Activated CD4-positive, CD25-positive, alpha-beta regulatory T cell treated with anti-CD3 and anti-CD28 coated beads, Interleukin-2, amount 50 U/mL, for 72 hours (primary cell): ENCODE measurements at regions not wholly inside any gene's neighbourhood (a gene's known extent, or its start where the extent isn't known, plus 50 kb on each side); places are given as distances from the start of the nearest gene placed in this dataset.
"Not testable (repeated sequence)": the region's sequence is repeated elsewhere in the genome, so short reads cannot be mapped to it uniquely, and the experiment has no call there.

ENCODE experiments used
- DNase-seq: peaks from one replicate; pipeline ENCODE4 v3.0.0; 2021

DNA sequence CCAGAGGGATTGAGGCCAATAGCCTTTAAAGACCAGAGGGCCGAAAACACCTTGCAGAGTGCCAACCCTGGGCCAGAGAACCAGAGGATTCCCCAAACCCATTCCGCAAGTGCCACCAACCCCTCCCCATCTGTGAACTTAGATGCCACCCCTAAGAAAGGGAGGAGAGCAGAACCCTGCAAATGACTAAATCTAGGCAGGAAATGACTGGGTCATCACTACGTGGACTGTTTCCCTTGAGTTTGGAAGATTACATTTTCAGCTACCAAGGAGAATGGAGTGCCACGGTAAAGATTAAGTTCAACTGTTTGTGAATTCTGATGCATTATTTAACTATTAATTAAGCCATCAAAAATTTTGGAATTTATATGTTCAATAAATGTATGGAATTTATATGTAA lies 142.8 kb downstream of the ENC1 start:
- DNase-seq, result no peak

DNA sequence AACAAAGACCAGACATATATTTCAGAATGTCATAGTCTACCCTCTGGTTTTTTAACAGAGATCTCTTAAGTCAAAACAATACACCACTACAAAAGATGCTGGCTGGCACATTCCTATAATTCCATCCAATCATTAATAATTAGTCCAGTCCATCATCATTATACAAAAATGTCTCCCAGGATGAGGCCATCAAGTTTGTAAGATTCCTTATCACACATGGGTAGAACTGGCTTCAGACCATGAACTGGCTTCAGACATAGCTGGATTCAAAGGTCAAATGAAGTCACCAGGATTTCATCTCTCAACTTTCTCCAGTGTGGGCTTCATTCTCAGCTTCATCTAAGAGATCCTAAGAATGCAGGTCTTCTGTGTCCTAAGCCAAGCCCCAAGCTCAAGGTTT lies 147.1 kb downstream of the ENC1 start:
- no peak for DNase-seq

DNA sequence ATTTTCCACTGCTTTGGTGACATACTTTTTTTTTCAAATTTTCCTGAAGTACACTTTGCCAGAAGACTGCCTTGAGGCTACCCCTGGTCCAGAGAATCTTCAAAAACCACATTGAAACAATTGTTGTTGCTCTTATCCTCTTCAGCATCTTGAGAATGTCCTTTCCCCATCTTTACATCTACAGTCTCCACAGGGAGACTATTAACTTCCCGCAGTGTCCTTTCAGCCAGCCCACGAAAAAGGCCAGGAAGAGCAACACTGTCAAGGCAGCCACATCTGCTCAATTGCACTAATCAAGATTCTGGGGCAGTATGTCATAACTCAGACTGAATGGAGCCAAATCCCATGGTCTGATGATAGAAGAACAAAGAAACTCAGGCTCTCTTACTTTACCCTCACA lies 148.3 kb downstream of the ENC1 start:
- DNase-seq, result no peak

DNA sequence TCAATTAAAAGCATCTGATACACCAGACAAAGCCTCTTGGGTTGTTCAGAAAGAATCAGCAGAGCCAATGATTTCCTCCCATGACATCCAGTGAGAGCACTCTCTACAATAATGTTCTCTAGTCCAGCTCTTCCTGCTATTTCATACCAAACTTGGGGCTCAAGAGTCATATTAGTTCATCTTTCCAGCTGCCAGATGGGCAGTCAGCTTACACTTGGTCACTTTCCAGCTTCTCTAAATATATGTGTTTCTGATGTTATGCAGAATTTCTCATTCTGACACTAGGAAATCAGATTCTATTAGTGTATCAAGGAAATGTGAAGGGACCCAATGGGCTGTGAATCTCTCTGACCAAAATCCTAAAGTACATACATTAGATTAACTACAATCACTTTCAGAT lies 148.9 kb downstream of the ENC1 start:
- DNase-seq, result no peak

DNA sequence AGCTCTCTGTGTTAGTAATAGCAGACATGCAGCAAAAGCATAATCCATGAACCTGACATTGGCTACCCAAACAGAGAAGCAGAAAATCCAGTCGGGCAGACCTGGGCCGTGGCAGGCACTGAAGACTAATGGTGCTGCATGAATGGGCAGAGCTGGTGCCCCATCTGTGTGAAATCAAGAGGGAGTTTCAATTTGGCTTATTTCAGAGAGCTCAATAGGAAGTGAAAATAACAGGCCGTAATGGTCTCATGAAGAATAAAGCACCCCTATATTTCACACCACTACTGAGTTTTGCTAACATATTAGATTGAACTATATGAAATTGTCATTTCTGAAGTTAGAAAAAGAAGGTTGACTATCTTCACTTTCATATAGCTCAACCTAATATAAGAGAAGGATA lies 149.7 kb downstream of the ENC1 start:
- no peak for DNase-seq

DNA sequence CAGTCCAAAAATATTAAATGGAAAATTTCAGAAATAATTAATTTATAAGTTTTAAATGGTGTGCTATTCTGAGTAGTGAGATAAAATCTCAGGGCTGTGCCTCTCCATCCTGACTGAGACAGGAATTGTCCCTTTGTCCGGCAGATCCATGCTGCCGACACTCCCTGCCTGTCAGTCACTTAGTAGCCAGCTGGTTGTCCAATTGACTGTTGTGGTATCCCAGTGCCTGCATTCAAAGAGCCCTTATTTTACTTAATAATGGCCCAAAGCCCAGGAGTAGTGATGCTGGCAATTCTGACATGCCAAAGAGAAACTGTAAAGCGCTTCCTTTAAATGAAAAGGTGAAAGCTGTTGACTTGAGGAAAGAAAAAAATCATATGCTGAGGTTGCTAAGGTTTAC lies 157.5 kb downstream of the ENC1 start:
- no peak for DNase-seq

DNA sequence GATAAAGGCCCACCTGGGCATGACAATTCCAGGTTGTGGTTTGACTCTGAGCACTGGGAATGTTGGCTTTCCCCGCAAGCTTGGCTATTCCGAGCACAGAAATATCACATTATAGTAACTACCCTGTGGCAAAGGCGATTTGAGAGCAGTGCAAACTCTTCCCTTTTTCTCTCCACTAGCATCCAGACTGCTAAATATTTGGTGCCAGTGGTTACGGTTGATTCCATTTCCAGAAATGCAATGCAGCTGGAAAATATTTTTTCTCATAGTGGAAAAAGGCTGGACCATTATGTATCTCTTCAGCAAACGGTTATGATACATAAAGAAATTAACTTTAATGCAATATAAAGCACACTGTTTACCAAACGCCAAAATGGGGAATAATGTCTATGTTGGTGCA lies 158.0 kb downstream of the ENC1 start:
- DNase-seq, result no peak

DNA sequence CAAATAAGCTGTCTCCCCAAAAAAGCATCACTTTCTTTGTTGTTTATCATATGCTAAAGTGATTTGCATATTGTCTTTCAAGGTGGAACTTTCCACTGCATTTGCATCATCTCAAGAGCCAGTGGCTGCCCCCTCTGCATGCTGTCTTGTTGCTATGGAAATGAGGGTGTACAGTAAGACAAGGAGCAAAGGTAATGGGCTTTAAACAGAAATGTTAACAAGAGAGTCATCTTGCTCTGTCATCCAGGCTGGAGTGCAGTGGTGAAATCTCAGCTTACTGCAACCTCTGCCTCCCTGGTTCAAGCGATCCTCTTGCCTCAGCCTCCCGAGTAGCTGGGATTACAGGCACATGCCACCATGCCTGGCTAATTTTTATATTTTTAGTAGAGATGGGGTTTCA lies 159.2 kb downstream of the ENC1 start:
- not testable (repeated sequence) for DNase-seq

DNA sequence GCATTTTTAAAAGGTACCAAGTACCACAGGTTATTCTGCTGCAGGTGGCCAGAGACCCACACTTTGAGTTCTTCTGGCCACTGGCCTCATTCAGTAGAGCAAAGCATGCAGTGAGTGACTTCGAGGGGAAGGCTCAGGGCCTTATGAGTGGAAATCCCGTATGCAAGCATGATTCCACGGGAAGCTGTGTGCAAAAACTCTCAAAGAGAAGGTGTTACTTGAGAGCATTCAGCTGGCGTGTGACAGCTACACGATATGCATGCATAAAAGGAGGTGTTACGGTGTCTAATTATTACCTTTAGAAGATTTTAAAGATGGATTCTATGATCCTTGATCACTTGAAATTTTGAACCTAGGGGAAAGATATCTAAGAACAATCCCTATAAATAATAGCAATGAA lies 160.3 kb downstream of the ENC1 start:
- DNase-seq, result no peak

DNA sequence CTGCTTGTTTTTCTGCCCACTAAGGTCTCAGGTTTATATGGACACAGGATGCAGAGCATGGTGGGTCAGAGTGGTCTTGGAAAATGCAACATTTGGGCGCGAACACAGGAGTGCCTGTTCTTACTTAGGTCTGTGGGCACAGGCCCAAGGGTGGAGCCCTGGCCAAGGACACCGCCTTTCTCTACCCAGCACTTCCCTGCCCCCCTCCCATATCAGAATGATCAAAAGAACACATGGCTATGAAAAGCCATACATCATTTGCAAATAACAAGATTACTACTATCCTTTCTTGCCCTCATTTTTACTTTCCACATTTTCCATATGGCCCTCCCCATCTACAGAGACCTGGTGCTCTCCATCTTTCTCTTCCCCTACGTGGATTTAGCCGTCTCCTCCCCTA lies 162.2 kb downstream of the ENC1 start:
- no peak for DNase-seq

DNA sequence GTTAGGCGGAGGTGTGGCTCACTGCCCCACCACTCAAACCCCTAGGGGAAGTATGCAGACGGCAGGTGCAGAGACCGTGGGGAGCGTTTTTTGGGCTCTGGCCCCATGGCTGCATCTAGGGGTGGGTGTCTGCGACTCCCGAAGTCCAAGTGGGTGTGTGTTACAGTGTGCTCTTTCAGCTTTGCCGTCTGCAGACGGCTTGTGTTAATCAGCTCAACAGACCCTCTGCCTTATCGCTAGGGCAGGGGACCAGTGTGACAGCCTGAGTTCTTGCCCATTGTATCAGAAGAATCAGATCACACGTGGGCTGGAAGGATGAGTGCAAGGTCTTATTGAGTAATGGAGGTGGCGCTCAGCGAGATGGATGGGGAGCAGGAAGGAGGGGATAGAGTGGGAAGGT lies 162.8 kb downstream of the ENC1 start:
- DNase-seq, result no peak

DNA sequence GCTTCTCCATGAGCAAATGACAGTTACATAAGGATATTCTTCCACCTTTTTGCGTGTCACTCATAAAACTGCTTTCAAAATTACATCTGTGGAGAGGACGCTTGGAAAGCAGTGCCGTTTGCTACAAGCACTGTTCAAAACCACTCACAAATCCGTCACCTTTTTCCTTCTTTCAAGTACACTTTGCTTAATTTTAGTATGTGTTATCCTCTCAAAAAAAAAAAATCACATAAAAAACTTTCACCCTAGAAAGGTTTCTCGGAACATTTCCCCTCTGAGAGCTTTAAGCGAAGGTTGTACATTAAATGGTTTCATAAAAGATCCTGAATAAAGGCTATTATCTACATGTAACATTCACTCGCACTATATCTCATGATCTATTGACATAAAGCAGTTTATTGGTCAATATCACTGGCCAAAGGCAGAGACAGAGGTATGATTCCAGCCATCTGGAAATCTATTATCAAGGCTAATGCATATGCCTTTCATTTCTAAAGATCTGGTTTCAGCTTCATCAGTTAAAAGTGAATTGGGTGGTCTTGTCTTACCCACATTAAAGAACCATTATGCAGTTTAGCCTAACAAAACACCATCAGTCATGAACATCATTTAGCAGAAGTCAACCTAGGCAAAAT lies 163.6 kb downstream of the ENC1 start:
- no peak for DNase-seq

DNA sequence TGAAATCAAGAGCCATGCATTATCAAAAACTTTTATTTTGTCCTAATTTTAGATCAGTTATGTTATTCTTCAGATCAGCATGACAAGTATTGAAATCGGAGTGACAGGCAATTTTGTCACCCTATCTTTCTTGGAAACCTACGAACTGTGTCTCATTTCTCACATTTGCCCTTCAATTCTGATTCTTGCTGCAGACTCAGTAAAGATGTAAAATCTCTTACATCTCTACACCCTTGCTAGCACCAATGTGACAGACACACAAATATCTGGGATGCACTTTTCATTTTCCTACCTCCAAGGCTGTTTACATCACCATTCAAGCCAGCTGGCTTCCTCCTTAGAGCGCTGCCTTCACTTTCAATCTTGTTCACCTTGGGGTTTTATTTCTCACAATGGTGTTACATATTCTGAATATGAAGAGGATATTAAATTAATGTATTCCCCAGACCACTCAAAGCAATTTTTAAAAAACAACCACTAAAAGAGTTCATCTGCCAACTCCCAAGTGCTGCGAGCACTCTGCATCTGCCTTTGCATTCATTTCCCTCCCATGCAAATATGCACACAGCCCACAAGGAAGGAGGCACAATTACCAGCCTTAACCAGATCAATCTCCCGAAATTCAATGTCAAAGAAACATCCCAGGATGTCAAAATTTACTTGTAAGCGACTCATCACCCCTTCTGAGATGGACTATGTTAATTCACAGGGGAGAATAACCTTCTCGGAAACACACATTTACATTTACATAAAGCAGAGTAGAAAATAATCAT lies 164.3 kb downstream of the ENC1 start:
- DNase-seq, result no peak

DNA sequence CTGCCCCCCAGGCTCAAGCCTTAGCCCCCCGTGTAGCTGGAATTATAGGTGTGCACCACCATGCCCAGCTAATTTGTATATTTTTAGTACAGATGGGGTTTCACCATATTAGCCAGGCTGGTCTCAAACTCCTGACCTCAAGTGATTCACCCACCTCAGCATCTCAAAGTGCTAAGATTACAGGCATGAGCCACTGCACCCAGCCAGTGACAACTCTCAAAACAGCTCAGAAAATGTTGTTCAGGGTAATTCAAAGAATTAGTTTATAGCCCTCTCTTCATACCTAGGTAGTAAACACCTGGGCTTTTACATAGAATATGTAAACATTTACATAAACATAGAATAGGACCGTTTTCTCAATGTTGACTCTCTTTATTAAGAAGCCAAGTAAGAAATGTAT lies 168.7 kb downstream of the ENC1 start:
- no peak for DNase-seq

DNA sequence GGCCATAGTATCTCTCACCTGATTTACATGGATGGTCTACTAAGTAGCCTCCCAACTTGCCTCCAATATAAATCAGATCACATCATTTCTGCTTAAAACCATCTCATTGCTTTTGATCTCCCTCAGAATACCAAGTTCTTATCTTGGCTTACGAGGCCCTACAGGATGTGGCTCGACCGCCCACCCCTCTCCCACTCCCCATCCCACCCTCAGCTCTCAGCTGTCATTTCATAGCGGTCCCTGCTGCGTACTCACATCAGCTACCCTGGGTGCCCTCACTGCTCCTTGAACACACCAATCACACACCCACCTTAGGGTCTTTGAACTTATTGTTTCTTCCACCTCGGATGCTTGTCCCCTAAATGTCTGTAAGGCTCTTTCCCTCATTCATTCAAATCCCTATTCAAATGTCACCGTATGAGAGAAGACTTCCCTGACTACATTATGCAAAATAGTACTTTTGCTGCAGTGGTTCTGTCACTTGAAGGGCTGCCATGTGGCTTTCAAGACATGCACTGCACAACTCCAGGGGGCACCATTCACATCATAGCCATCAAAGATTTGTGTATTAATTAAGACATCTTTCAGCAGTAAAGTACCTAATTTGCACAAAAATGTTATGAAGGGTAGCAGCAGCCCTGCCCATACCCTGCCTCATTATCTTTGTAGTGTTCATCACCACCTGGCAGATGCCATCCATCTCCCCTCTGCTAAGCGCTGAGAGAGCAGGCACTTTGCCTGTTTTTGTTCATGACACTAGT lies 171.1 kb downstream of the ENC1 start:
- no peak for DNase-seq

DNA sequence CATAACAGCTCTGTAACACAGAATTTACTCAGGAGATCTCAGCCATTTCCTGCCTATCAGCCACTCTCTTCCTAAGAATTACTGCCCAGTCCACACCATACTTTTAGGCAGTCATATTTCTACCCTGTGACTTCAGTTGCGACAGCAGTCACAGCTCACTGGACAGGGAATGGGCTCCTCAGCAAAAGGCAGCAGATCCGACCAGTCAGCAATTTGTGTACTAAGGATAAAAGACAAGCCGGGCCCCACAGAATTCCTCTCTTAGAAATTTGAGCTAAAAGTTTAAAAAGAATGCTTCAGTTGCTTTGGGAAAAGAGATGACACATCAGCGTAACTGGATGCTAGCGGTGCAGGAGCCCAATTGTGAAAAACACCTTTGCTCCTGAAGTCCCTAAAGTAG lies 172.1 kb downstream of the ENC1 start:
- no peak for DNase-seq

DNA sequence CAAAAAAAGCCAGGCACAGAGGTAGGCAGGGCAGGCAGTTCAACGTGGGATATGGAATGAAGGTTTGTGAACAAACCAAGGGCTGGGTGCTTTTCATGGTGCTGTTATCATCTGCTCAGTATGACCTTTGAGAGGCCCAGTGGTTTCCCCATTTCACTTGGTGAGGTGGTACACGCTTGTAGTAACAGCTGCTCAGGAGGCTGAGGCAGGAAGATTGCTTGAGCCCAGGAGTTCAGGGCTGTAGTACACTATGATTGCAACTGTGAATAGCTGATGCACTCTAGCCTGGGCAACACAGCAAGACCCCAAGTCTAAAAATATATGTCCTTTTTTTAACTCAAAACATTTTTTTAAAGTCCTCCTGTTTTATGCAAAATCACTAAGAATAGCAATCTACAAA lies 174.8 kb downstream of the ENC1 start:
- DNase-seq, result no peak

DNA sequence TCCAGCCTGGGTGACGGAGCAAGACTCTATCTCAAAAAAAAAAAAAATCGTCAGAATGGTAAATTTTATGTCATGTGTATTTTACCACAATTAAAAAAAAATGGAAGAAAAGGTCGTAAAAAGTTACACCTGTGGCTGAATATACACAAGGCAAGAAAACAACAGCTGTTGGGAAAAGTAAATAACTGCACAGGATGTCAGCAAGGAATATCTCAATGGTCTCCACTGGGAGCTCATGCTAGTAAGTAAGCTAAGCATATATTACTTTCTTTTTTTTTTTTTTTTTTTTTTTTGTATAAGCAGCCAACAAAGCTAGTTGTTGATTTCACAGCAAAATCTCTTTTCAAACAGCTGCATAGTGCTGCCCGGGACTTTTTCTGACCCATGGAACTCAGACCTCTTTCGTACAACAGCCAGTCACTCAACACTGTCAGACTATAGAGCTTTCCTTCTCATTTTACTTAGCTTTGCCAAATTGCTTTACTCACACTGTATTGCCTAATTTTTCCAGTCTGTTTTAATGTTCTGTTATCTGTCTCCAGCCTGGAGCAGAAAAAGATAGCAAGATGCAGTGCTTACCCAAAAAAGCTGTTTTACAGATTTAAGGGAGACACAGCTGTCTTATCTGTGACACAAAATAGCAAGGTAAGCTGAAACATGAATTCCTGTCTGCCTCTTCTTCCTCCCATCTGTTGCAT lies 175.9 kb downstream of the ENC1 start:
- DNase-seq, result no peak

DNA sequence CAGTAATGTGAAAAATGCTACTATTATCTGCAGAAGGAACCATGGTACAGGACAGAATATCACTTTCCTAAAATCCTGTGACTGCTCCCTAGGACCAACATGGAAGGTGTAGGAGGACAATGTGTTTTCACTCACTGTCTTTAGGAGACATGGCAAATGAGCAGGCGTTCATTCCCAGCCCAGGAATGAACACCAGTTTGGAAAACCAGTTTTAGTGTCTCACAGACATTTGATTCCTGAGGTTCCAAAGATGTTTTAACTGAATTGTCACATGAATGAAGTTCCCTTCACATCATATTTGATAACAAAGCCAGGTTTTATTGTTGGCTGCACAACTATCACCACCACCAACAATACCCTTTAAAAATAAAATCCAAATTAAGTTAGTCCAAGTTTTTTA lies 178.2 kb downstream of the ENC1 start:
- DNase-seq, result no peak

DNA sequence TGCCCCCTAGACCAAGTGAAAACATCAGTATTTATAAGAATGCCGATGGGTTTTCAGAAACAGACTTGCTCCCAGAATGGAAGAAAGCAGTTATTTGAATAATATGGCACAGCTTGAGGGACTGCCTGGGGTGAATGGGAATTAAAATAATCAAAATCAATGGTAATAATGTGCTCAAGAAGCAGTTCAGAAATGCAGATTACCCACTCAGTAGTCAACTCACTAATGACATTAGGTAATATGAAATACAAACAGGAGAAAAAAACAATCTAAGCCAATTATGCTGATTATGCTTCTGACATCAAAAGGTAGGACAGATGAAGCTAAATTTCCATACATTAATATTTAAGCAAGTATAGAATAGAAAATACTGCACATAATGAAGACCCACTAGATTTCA lies 179.3 kb downstream of the ENC1 start:
- no peak for DNase-seq

DNA sequence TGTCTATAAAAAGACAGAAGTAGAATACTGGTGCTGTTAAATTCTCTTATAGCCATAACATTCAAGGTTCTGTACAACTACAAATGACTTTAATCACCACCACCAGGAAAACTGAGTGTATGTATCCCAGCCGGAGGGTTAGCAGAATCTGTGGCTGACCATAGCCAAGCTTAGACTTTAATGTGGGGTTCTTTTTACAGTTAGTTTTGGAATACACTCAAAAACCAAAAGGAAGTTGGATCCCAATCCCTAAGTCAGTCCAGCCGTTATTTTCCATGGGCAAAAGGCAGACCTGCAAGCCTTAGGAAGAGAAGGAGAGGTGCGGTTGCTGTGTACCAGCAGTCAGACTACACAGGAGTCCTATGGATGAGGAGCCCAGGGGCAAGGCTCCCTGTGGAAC lies 179.8 kb downstream of the ENC1 start:
- DNase-seq, result no peak

DNA sequence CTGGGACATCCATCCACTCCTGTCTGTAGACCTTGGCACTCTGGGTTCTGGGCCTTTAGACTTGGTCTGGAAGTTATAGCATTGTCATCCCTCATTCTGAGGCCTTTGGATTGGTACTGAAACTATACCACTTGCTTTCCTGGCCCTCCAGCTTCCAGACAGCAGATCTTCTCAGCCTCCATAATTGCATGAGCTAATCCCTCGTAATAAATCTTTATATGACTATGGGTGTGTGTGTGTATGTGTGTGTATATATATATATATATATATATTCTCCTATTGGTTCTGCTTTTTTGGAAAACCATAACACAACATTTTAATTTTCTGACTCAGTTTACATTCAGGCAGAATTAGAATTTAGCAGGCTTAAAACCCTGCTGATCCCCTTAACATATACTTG lies 180.5 kb downstream of the ENC1 start:
- DNase-seq, result no peak

DNA sequence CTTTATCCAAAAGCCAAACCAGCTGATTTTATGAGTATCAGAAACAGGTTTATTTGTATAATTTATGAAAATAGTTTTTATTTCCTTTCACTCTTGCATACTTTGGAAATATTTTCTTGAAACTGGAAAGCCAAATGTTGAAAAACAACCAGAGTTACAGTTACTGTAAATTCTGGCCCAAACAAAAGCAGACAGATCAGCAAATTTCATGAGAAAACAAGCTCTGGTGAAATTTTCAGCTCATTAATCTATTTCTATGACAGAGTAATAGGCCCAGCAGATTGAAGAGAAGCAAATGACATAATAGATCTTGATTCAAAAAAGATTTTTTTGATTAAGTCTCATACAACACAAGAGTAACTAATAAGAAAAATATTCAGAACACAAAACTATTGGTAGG lies 182.7 kb downstream of the ENC1 start:
- no peak for DNase-seq
